ENCODE measurements at regions not wholly inside any gene's neighbourhood (a gene's known extent, or its start where the extent isn't known, plus 50 kb on each side); places are given as distances from the start of the nearest gene placed in this dataset.
"Not testable (repeated sequence)": the region's sequence is repeated elsewhere in the genome, so short reads cannot be mapped to it uniquely, and the experiment has no call there.

DNA sequence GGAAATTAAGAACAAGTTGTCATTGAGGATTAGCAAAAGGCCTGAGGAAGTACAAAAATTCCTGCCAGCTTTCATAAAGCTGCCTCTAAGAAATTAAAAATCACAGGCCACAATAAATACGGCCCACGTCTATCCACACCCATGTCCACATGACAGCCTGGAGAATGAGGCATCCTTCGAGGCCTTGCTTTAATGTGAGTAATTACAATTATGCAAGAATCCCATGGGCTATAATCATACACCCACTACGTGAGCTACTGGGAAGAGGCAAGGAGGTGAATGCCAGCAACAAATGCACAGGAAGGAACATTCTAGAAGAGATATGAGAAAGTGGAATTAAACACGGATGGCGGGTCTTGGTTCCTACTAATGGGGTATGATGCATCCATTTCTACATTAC, 65.4 kb upstream of the ZFHX3 start:
- Histone ChIP-seq H3K4me1 (ENCODE audit: control insufficient read depth in 3 of 3, insufficient read depth in 3 of 3, low read length in 3 of 3) (no peaks in the 10 kb centered on the region), H3K4me3 (ENCODE audit: low read length in 3 of 3) (no peak overlapping the region), H3K36me3 (ENCODE audit: control insufficient read depth in 3 of 3, insufficient read depth in 3 of 3, low read length in 3 of 3) (peaks cover 0 to 1% (median 0%) of the 10 kb centered on the region in 3 donors), H3K27me3 (ENCODE audit: control insufficient read depth in 3 of 3, insufficient read depth in 3 of 3, low read length in 3 of 3) (no peaks in the 10 kb centered on the region), H3K9ac (ENCODE audit: low read depth in 1 of 3, low read length in 3 of 3) (no peak overlapping the region), H3K27ac (ENCODE audit: low read depth, low read length) (no peak overlapping the region), H3K9me3 (ENCODE audit: control insufficient read depth in 3 of 3, low read length in 3 of 3) (peaks cover 0 to 2% (median 0%) of the 10 kb centered on the region in 3 donors)

DNA sequence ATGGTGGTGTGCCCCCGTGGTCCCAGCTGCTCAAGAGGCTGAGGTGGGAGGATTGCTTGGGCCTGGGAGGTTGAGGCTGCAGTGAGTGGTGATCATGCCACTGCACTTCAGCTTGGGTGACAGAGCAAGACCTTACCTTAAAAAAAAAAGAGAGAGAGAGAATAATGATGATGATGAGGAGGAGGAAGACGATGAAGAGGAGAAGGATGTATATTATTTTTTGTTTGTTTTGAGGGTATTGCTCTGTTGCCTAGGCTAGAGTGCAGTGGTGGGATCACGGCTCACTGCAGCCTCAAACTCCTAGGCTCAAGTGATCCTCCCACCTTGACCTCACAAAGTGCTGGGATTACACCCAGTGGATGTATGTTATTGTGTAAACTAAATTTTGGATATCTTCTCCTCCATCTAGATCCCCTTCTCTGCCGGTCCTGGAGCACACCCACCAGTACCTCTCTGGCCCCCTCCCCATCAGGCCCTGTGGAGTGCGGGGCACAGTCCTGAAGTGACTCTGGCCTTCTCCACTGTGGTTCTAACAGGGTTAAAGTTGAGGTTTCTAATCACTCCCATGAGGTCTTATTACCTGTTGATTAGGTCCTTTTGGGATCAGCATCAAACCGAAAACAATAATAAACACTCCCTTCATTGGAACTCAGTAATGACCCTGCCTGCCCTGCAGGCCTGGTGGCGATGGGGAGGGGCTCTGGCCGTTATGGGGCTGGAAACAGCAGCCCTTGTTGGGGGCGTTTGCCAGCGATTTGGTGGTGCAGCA, 60.5 kb upstream of the ZFHX3 start:
- no peak overlapping the region for H3K4me3 ChIP-seq (ENCODE audit: low read length in 3 of 3)
- no peak overlapping the region for H3K27ac ChIP-seq (ENCODE audit: low read depth, low read length)
- no peaks in the 10 kb centered on the region for H3K36me3 ChIP-seq (ENCODE audit: control insufficient read depth in 3 of 3, insufficient read depth in 3 of 3, low read length in 3 of 3)
- no peak overlapping the region for H3K9ac ChIP-seq (ENCODE audit: low read depth in 1 of 3, low read length in 3 of 3)
- no peaks in the 10 kb centered on the region for H3K4me1 ChIP-seq (ENCODE audit: control insufficient read depth in 3 of 3, insufficient read depth in 3 of 3, low read length in 3 of 3)
- H3K9me3 ChIP-seq (ENCODE audit: control insufficient read depth in 3 of 3, low read length in 3 of 3): no peaks in the 10 kb centered on the region
- H3K27me3 ChIP-seq (ENCODE audit: control insufficient read depth in 3 of 3, insufficient read depth in 3 of 3, low read length in 3 of 3): no peaks in the 10 kb centered on the region

DNA sequence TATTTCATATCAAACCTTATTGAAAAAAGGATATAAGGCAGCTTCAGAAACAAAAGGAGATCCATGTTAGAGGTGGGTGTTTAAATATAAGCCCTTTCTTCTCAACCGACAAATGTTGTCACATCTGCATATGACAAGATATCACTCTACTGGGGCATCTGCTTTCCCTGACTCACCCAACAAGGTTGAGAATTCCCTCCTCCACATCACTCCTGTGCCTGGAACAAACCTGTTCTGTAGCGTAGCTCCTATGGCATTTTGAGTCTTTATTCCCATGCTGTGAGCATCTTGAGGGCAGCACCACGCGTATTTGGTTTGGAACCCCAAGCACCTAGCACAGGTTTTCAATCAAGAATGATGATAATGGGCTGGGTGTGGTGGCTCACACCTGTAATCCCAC, 59.4 kb upstream of the ZFHX3 start:
- Histone ChIP-seq H3K9me3 (ENCODE audit: control insufficient read depth in 3 of 3, low read length in 3 of 3) (no peaks in the 10 kb centered on the region), H3K4me3 (ENCODE audit: low read length in 3 of 3) (no peak overlapping the region), H3K36me3 (ENCODE audit: control insufficient read depth in 3 of 3, insufficient read depth in 3 of 3, low read length in 3 of 3) (no peaks in the 10 kb centered on the region), H3K4me1 (ENCODE audit: control insufficient read depth in 3 of 3, insufficient read depth in 3 of 3, low read length in 3 of 3) (no peaks in the 10 kb centered on the region), H3K27me3 (ENCODE audit: control insufficient read depth in 3 of 3, insufficient read depth in 3 of 3, low read length in 3 of 3) (no peaks in the 10 kb centered on the region), H3K9ac (ENCODE audit: low read depth in 1 of 3, low read length in 3 of 3) (no peak overlapping the region), H3K27ac (ENCODE audit: low read depth, low read length) (no peak overlapping the region)

DNA sequence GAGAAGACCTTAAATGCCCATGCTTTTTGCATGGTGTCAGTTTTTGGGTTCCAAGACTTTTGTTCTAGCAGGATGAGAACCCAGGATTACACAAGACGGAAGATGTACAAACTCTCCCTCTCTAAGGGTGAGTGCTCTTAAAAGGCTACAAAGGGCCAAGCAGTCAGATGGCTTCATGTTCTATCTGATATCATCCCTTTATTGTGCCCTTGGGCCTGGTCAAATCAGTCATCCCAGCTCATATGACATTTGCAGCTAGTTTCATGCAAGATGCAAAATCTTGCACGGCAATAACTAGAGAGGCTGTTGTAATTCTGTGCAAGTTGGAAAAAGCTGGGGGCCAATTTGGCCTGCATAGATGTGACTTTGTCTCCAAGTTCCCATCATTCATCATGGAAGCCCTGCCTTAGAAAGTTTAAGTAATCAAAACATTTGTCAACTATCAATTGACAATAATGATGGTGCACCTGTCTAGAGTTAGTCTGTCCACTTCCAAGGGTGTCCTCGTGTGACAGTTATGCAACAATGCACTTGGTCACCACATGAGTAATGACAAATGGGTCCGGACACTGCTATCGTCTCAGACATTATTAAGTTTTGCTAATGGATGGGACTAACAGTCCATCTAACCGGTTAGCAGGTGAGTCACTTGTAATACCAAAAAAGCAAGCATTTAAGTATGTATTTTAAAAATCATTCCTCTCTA, 58.6 kb upstream of the ZFHX3 start:
- Histone ChIP-seq H3K4me3 (ENCODE audit: low read length in 3 of 3) (no peak overlapping the region), H3K9me3 (ENCODE audit: control insufficient read depth in 3 of 3, low read length in 3 of 3) (no peaks in the 10 kb centered on the region), H3K27ac (ENCODE audit: low read depth, low read length) (no peak overlapping the region), H3K27me3 (ENCODE audit: control insufficient read depth in 3 of 3, insufficient read depth in 3 of 3, low read length in 3 of 3) (no peaks in the 10 kb centered on the region), H3K36me3 (ENCODE audit: control insufficient read depth in 3 of 3, insufficient read depth in 3 of 3, low read length in 3 of 3) (no peaks in the 10 kb centered on the region), H3K4me1 (ENCODE audit: control insufficient read depth in 3 of 3, insufficient read depth in 3 of 3, low read length in 3 of 3) (no peaks in the 10 kb centered on the region), H3K9ac (ENCODE audit: low read depth in 1 of 3, low read length in 3 of 3) (no peak overlapping the region)

DNA sequence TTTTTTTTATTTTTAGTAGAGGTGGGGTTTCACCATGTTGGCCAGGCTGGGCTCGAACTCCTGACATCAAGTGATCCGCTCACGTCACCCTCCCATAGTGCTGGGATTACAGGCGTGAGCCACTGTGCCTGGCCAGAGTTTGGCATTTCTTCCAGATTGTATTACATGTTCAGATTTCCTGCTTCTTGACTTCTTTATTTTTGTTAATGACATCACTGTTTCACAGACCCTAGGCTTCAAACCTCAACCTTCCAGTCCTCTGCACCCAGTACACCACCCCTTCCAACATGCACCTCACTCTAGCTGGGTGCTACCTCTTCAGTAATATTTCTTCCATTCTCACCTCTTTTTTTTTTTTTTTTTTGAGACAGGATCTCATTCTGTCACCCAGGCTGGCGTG, 53.6 kb upstream of the ZFHX3 start:
- Histone ChIP-seq H3K4me3 (ENCODE audit: low read length in 3 of 3) (no peak overlapping the region), H3K9ac (ENCODE audit: low read depth in 1 of 3, low read length in 3 of 3) (no peak overlapping the region), H3K9me3 (ENCODE audit: control insufficient read depth in 3 of 3, low read length in 3 of 3) (no peaks in the 10 kb centered on the region), H3K27ac (ENCODE audit: low read depth, low read length) (no peak overlapping the region), H3K27me3 (ENCODE audit: control insufficient read depth in 3 of 3, insufficient read depth in 3 of 3, low read length in 3 of 3) (no peaks in the 10 kb centered on the region), H3K36me3 (ENCODE audit: control insufficient read depth in 3 of 3, insufficient read depth in 3 of 3, low read length in 3 of 3) (no peaks in the 10 kb centered on the region), H3K4me1 (ENCODE audit: control insufficient read depth in 3 of 3, insufficient read depth in 3 of 3, low read length in 3 of 3) (peaks cover 0 to under 1% (median 0%) of the 10 kb centered on the region in 3 donors)

DNA sequence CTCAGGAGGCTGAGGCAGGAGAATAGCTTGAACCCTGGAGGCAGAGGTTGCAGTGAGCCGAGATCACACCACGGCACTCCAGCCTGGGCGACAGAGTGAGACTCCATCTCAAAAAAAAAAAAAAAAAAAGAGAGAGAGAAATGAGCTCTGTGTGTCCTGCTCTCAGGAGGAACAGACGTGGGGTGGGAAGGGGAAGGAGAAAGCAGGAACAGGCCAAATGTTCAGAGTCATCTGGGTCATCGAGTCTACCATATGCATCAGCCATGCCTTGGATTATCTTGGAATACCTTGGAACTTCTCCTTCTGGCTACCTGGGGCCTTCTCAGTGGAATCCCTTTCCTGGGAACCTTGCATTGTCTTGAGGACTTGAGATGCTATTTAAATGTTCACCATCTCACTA, 51.7 kb upstream of the ZFHX3 start:
- H3K9ac ChIP-seq (ENCODE audit: low read depth in 1 of 3, low read length in 3 of 3); H3K4me3 ChIP-seq (ENCODE audit: low read length in 3 of 3): not testable (repeated sequence)

More for the DNA sequence above, 51.7 kb upstream of the ZFHX3 start:
- not testable (repeated sequence) for H3K27ac ChIP-seq (ENCODE audit: low read depth, low read length); H3K9me3 ChIP-seq (ENCODE audit: control insufficient read depth in 3 of 3, low read length in 3 of 3); H3K27me3 ChIP-seq (ENCODE audit: control insufficient read depth in 3 of 3, insufficient read depth in 3 of 3, low read length in 3 of 3); H3K36me3 ChIP-seq (ENCODE audit: control insufficient read depth in 3 of 3, insufficient read depth in 3 of 3, low read length in 3 of 3); H3K4me1 ChIP-seq (ENCODE audit: control insufficient read depth in 3 of 3, insufficient read depth in 3 of 3, low read length in 3 of 3)

Data from skeletal muscle tissue (tissue), 3 donors.